ENCODE measurements at regions not wholly inside any gene's neighbourhood (a gene's known extent, or its start where the extent isn't known, plus 50 kb on each side); places are given as distances from the start of the nearest gene placed in this dataset.
"Not testable (repeated sequence)": the region's sequence is repeated elsewhere in the genome, so short reads cannot be mapped to it uniquely, and the experiment has no call there.

- TF ChIP-seq CTCF, POLR2A (IDR thresholded peaks at IDR 0.05): not testable (repeated sequence)
Measured at GRCh38 chr21:5035147-5035546, 5486.2 kb upstream of the TPTE start.

All from tibial nerve (tissue), 3 donors.